GM19025 (cell line): ENCODE measurements at regions not wholly inside any gene's neighbourhood (a gene's known extent, or its start where the extent isn't known, plus 50 kb on each side); places are given as distances from the start of the nearest gene placed in this dataset.

Experiments used
- ATAC-seq: cut with Tn5 transposase; IDR thresholded peaks from one replicate; pipeline ENCODE4 v1.9.1; 2021; ENCODE audit warnings: mild to moderate bottlenecking, low read depth, moderate library complexity; ENCODE audit not compliant: unreplicated experiment

DNA sequence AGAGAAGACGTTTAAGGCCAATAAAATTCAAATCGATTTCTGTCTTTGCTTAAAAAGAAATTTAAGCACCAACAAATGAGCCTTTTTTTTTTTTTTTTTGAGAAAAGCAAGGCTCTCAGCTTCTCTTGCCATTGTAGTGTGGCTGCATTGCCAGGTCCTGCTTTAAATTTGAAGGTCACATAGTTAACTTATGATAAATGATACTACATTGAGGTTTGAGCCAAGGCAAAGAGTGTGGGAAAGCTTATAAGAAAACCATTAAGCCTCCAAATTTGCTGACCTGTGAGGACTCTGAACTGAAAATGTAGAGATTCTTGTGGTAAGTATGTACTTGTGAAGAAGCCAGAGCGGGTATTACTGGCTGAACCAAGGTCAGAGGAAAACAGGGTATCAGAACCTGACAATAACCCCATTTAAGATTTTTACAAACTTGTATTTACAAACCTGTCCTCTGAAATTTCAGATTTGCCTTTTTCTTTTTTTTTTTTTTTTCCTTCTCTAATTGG lies 519.7 kb upstream of the RGMA start:
- no peak for ATAC-seq

DNA sequence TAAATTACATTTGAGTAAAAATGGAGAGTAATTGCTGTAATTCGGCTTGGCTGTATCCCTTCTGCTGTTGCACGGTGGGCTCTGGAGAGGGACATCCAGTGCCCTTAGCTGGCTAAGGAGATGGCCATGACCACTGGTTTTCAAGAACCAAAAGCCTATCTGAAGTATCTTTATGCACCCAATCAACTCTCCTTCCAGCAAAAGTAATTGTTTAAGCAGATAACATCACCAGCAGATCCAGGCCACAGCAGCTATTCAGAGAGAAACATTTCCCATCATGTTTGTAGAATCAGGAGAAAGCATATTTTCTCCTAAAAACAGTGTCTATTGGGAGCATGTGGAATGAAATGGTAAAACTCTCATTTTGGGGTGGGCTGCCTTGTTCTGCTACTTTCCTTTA lies 514.5 kb upstream of the RGMA start:
- no peak for ATAC-seq

- no peak for ATAC-seq
These were observed 498.1 kb upstream of the RGMA start for GRCh38 chr15:93587059-93587521.

DNA sequence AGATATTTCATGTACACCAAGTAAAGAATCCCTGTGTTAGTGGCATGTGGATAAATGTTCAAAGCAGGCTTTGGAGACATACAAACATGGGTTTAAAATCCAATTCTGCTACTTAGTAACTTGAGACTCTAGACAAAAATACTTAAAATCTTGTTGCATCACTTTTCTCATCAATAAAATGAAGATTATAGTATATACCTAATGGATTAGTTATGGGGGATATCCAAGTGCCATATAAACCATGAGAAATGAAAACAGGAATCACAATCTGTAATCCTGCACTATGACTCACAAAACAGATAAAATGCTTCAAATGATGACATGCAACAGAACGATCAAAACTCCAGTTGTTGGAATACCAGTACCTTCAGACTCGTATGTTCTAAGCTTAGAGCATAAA lies 496.0 kb upstream of the RGMA start:
- no peak for ATAC-seq

DNA sequence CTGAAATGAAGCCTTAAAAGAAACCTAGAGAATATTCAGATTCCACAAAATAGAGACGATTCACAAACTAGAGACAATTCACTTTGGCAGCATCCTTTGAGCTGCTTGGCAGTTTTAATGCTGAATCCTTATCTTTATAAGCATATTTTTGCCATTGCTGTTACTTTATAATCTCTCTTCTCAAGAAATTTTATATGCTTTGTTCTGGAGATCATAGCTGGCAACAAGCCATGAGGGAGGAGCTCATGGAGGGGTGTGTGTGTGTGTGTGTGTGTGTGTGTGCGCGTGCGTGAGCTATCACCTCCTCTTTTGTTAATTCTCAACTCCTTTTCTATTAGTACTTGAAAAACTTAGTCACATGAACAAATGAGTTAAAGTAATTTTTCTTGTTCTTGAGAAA lies 495.0 kb upstream of the RGMA start:
- ATAC-seq, result no peak

DNA sequence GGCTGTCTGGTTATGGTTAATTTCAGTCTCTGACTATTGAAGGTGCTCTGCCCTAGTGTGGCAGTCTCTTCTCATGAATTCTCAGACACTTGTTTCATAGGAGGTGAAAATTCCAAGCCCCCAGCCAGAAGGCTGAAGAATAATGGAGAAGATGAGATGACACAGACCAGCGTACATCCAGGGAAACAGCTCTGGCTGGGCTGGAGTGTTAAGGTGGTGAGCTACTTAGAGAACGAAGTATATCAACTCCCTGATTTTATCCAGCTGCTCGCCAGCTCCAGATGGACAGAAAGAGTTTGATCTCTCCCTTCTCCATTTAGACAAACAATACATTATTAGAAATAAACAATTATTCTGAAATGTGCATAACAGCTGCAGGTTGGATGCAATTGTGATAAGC lies 494.5 kb upstream of the RGMA start:
- ATAC-seq, result no peak

DNA sequence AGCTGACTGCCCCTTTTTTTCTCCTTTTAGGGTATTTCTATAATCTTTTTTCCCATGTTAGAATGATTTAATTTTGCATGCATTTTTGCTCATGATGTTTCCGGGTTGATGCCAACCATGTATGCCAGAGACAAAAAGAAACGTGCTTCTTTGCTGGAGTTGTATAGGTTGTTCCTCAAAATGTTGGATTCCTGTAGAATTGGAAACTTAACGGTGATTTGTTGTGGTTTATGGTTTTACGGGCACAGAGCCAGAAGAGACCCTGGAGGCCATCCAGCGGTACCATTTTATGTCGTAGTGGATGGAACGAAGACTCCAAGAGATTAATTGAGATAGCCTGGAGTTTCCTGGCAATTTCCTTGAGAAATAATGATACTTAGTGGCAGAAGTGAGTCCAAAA lies 481.5 kb upstream of the RGMA start:
- no peak for ATAC-seq

GRCh38 chr15:93566762-93567161 lies 477.8 kb upstream of the RGMA start:
- ATAC-seq, result no peak

- ATAC-seq, result no peak
These were observed 476.2 kb upstream of the RGMA start for GRCh38 chr15:93565201-93565600.

DNA sequence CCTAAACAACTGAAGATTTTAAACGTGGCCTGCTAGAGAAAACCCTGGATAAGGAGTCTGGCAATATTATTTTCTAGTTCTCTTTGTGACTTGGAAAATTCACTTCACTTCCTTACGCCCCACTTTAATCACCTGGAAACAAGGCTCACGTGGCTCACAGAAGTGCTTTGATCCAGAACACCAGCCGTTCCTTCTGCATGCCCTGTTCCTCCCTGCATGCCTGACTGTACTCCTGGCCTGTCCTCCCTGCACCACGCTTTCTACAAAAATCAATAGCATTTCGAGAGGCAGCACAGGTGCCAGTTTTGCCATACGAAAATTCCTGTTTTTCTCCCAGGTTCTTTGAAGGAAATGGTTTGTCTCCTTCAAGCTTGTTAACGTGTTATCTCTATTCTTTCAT lies 474.2 kb upstream of the RGMA start:
- no peak for ATAC-seq

DNA sequence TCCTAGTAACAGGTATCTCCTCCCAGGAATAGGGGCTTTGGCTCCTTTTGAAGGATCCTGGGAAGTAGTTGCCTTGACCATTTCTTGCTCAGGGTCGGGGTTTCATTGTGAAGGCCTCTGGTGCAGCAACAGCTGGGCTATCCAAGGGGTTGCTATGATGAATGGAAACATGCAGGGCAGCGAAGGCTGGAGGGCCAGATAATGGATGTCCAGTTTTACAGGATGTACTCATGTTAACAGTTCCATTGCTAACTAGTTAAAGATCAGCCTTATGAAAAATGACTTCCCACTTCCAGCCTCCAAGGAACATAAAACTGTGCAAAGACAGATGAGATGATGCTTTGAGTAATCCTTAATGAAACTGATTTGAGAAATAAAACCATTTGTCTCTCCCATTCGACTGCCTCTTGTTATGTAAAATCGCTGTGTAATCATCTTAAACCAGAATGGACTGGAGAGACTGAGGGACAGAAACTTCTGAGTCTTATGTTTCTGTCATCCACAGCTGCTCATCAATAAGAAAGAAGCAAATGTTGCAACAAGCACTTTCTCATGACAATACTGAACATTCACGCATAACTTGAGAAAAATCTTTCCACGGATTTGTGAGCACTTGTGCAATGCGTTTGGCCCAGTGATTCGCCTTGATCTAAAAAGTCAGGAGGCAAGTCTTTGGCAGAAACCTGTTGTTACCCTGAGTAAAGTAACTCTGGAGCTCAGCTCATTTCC lies 473.5 kb upstream of the RGMA start:
- no peak for ATAC-seq

GRCh38 chr15:93557696-93558095 lies 468.7 kb upstream of the RGMA start:
- no peak for ATAC-seq

- no peak for ATAC-seq
These were observed 464.3 kb upstream of the RGMA start for GRCh38 chr15:93553167-93553935.

DNA sequence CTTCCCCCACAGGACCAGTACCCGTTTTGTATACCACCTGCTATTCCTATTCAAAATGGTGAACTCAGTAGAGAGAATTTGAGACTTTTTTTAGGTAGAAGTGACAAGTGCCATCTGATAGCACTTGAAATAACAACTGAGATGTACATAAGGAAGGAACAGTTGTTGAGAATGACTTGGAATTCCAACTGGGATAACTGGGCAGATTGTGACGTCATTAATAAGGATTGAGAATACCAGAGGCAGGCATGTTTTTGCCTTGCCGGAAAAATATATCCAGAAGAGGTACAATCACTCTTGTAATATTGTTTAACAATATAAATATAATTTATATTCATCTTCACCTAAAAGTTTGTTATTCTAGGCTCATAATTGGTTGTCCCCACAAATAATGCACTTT lies 454.1 kb upstream of the RGMA start:
- no peak for ATAC-seq

- ATAC-seq, result no peak
These were observed 438.5 kb upstream of the RGMA start for GRCh38 chr15:93527374-93528050.

DNA sequence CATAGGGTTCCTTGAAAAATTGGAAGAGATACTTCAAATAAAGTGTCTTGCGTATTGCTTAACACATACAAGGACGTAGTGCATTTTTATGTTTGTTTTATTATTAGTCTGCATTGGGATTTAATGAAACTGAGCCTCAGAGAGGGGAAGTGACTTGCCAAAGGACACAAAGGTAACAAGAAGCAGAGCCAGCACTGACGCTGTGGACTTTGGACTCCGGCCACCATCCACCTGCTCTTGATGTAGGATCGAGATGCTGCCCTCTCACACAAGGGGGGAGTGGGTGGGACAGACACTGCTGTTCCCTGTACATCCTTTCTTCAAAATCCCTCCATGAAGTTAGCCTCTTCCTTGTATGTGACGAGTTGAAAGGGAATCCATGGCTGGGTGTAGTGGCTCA lies 435.4 kb upstream of the RGMA start:
- no peak for ATAC-seq

- no peak for ATAC-seq
These were observed 434.5 kb upstream of the RGMA start for GRCh38 chr15:93523481-93523880.

- no peak for ATAC-seq
These were observed 431.2 kb upstream of the RGMA start for GRCh38 chr15:93520206-93520605.

- no peak for ATAC-seq
These were observed 430.6 kb upstream of the RGMA start for GRCh38 chr15:93519599-93519998.

DNA sequence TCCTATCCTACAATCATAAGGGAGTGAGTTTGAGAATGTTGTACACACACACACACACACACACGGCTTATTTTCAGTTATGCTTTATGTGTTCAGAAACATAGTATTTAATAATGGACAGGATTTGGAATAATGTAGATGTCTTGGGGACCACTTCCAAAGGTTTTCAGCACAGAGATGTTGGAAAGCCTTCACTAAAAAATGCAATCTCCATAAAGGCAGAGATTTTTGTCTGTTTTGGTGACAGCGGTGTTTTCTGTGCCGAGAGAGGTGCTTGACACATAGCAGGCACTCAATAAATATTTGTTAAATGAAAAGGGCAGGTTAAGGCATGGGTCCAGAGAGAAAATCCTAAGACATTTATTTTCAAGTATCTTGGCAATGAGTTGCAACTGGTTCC lies 428.2 kb upstream of the RGMA start:
- ATAC-seq, result no peak
